CD4-positive, CD25-positive, alpha-beta regulatory T cell (primary cell): ENCODE measurements at regions not wholly inside any gene's neighbourhood (a gene's known extent, or its start where the extent isn't known, plus 50 kb on each side); places are given as distances from the start of the nearest gene placed in this dataset.

Experiments
- ATAC-seq, 2 donors: fragments of 150-1000 bp; cut with Tn5 transposase; one replicate each; pipeline ENCODE4 v1.10.0; 2021; ENCODE audit warnings: low read depth in 2 of 2, moderate number of reproducible peaks in 2 of 2, moderate library complexity in 1 of 2
- DNase-seq, 3 donors: peaks; one replicate each; pipeline versions ENCODE4 v3.0.0 to v3.0.0-alpha.2; 2012 to 2022; ENCODE audit warnings: mixed read lengths in 1 of 3
- H3K27ac ChIP-seq: one replicate; pipeline ENCODE4 v1.7.0; 2013; ENCODE audit warnings: mild to moderate bottlenecking, low read length; ENCODE audit not compliant: insufficient read depth, poor library complexity, severe bottlenecking
- H3K27me3 ChIP-seq: one replicate; pipeline ENCODE4 v1.7.0; 2013; ENCODE audit warnings: low read length; ENCODE audit not compliant: control insufficient read depth, insufficient read depth
- H3K36me3 ChIP-seq: one replicate; pipeline ENCODE4 v1.7.0; 2013; ENCODE audit warnings: mild to moderate bottlenecking, low read length, moderate library complexity; ENCODE audit not compliant: control insufficient read depth, insufficient read depth
- H3K4me1 ChIP-seq: 2 replicates; pipeline ENCODE4 v1.7.0; 2013; ENCODE audit warnings: mild to moderate bottlenecking, low read length; ENCODE audit not compliant: insufficient read depth, control insufficient read depth, poor library complexity, severe bottlenecking
- H3K4me3 ChIP-seq: one replicate; pipeline ENCODE4 v1.7.0; 2013; ENCODE audit warnings: low read depth, mild to moderate bottlenecking, low read length, moderate library complexity
- H3K9me3 ChIP-seq, 2 experiments: 1 replicate in 1 of 2; 2 replicates in 1 of 2; pipeline ENCODE4 v1.7.0; 2013; ENCODE audit warnings: low read length in 2 of 2, mild to moderate bottlenecking in 1 of 2, moderate library complexity in 1 of 2; ENCODE audit not compliant: control insufficient read depth in 2 of 2
- H3K27ac Mint-ChIP-seq, 3 donors: one replicate each; pipeline ENCODE4 v1.8.0; 2020 to 2022; ENCODE audit warnings: mild to moderate bottlenecking in 3 of 3, mixed read lengths in 3 of 3, moderate library complexity in 2 of 3
- H3K27me3 Mint-ChIP-seq: one replicate; pipeline ENCODE4 v1.8.0; 2022; ENCODE audit warnings: mild to moderate bottlenecking, mixed read lengths
- H3K36me3 Mint-ChIP-seq: one replicate; pipeline ENCODE4 v1.8.0; 2020; ENCODE audit warnings: mixed read lengths
- H3K4me1 Mint-ChIP-seq, 4 donors: one replicate each; pipeline ENCODE4 v1.8.0; 2020 to 2022; ENCODE audit warnings: mixed read lengths in 4 of 4, mild to moderate bottlenecking in 1 of 4
- H3K4me3 Mint-ChIP-seq, 4 donors: one replicate each; pipeline ENCODE4 v1.8.0; 2020 to 2022; ENCODE audit warnings: mild to moderate bottlenecking in 4 of 4, mixed read lengths in 4 of 4, moderate library complexity in 3 of 4
- H3K9me3 Mint-ChIP-seq, 7 donors: one replicate each; pipeline ENCODE4 v1.8.0; 2020 to 2022; ENCODE audit warnings: mixed read lengths in 7 of 7, mild to moderate bottlenecking in 3 of 7, moderate library complexity in 2 of 7

- ATAC-seq (no peak), DNase-seq (no peak)
- no peaks in the 10 kb centered on the region for H3K9me3 ChIP-seq
- Mint-ChIP-seq H3K9me3 (no peaks in the 10 kb centered on the region), H3K27ac (peak overlapping the region in 1 of 3 donors; percentile 44), H3K4me3 (peak overlapping the region in 1 of 4 donors; percentile 4), H3K4me1 (peaks cover 6 to 39% (median 17%) of the 10 kb centered on the region in 4 donors), H3K27me3 (no peaks in the 10 kb centered on the region), H3K36me3 (no peaks in the 10 kb centered on the region)
- no peaks in the 10 kb centered on the region for H3K4me1 ChIP-seq
- no peaks in the 10 kb centered on the region for H3K27me3 ChIP-seq
- H3K36me3 ChIP-seq = no peaks in the 10 kb centered on the region
- H3K4me3 ChIP-seq = no peak overlapping the region
- no peak overlapping the region for H3K27ac ChIP-seq
Observed at GRCh38 chr7:142351145-142351544, 93.3 kb upstream of the PRSS58 start.

GRCh38 chr7:142349670-142350405 is 92.0 kb upstream of the PRSS58 start:
- no peaks in the 10 kb centered on the region for H3K4me1 ChIP-seq
- H3K27ac Mint-ChIP-seq = no peak overlapping the region
- peaks cover 6 to 45% (median 23%) of the 10 kb centered on the region in 4 donors for H3K4me1 Mint-ChIP-seq
- no peaks in the 10 kb centered on the region for H3K27me3 Mint-ChIP-seq
- H3K4me3 Mint-ChIP-seq = peak overlapping the region in 2 of 4 donors; percentile 6 to 13
- ATAC-seq (no peak), DNase-seq (no peak)
- no peak overlapping the region for H3K4me3 ChIP-seq
- H3K36me3 Mint-ChIP-seq = no peaks in the 10 kb centered on the region
- H3K27ac ChIP-seq = no peak overlapping the region
- H3K9me3 Mint-ChIP-seq = no peaks in the 10 kb centered on the region
- no peaks in the 10 kb centered on the region for H3K36me3 ChIP-seq
- no peaks in the 10 kb centered on the region for H3K27me3 ChIP-seq
- no peaks in the 10 kb centered on the region for H3K9me3 ChIP-seq

- no peak overlapping the region for H3K4me3 Mint-ChIP-seq
- Histone ChIP-seq H3K9me3 (no peaks in the 10 kb centered on the region), H3K4me3 (no peak overlapping the region), H3K36me3 (no peaks in the 10 kb centered on the region), H3K4me1 (no peaks in the 10 kb centered on the region), H3K27me3 (no peaks in the 10 kb centered on the region), H3K27ac (no peak overlapping the region)
- no peak overlapping the region for H3K27ac Mint-ChIP-seq
- ATAC-seq (no peak), DNase-seq (no peak)
- no peaks in the 10 kb centered on the region for H3K36me3 Mint-ChIP-seq
- H3K4me1 Mint-ChIP-seq = peaks cover 6 to 44% (median 20%) of the 10 kb centered on the region in 4 donors
- no peaks in the 10 kb centered on the region for H3K9me3 Mint-ChIP-seq
- H3K27me3 Mint-ChIP-seq = peaks cover 5% of the 10 kb centered on the region
Observed at GRCh38 chr7:142348921-142349405, 91.1 kb upstream of the PRSS58 start.

- no peaks in the 10 kb centered on the region for H3K27me3 ChIP-seq
- ATAC-seq (no peak), DNase-seq (no peak)
- H3K4me1 ChIP-seq = no peaks in the 10 kb centered on the region
- Mint-ChIP-seq H3K4me3 (no peak overlapping the region), H3K27ac (no peak overlapping the region), H3K9me3 (no peaks in the 10 kb centered on the region), H3K36me3 (no peaks in the 10 kb centered on the region), H3K4me1 (peaks cover 6 to 35% (median 13%) of the 10 kb centered on the region in 4 donors), H3K27me3 (peaks cover 5% of the 10 kb centered on the region)
- no peak overlapping the region for H3K27ac ChIP-seq
- H3K36me3 ChIP-seq = no peaks in the 10 kb centered on the region
- H3K4me3 ChIP-seq = no peak overlapping the region
- H3K9me3 ChIP-seq = no peaks in the 10 kb centered on the region
Observed at GRCh38 chr7:142348100-142348499, 90.2 kb upstream of the PRSS58 start.

GRCh38 chr7:142347091-142347490 is 89.2 kb upstream of the PRSS58 start:
- Mint-ChIP-seq H3K27ac (peak overlapping the region in 1 of 3 donors; percentile 60), H3K9me3 (no peaks in the 10 kb centered on the region), H3K27me3 (peaks cover 5% of the 10 kb centered on the region), H3K4me3 (no peak overlapping the region), H3K4me1 (peaks cover 6 to 28% (median 11%) of the 10 kb centered on the region in 4 donors), H3K36me3 (no peaks in the 10 kb centered on the region)
- ATAC-seq (no peak), DNase-seq (no peak)
- Histone ChIP-seq H3K4me3 (no peak overlapping the region), H3K36me3 (no peaks in the 10 kb centered on the region), H3K27ac (no peak overlapping the region), H3K4me1 (no peaks in the 10 kb centered on the region), H3K9me3 (no peaks in the 10 kb centered on the region), H3K27me3 (no peaks in the 10 kb centered on the region)

- Histone ChIP-seq H3K4me3 (no peak overlapping the region), H3K9me3 (no peaks in the 10 kb centered on the region), H3K27ac (peak overlapping the region; percentile 53), H3K36me3 (no peaks in the 10 kb centered on the region), H3K27me3 (no peaks in the 10 kb centered on the region), H3K4me1 (no peaks in the 10 kb centered on the region)
- H3K27ac Mint-ChIP-seq = peak overlapping the region in 2 of 3 donors; percentile 44 to 55
- ATAC-seq = peak; percentile 49 to 74
- H3K36me3 Mint-ChIP-seq = no peaks in the 10 kb centered on the region
- H3K27me3 Mint-ChIP-seq = peaks cover 11% of the 10 kb centered on the region
- H3K9me3 Mint-ChIP-seq = no peaks in the 10 kb centered on the region
- H3K4me1 Mint-ChIP-seq = peaks cover 0 to 26% (median 7%) of the 10 kb centered on the region in 4 donors
- H3K4me3 Mint-ChIP-seq = peak overlapping the region in 1 of 4 donors; percentile 74
- DNase-seq = peak in 1 of 3 donors; percentile 49
Observed at GRCh38 chr7:142345811-142346210, 88.0 kb upstream of the PRSS58 start.

- H3K4me3 ChIP-seq = no peak overlapping the region
- peaks cover 4% of the 10 kb centered on the region for H3K27me3 ChIP-seq
- H3K4me1 ChIP-seq = no peaks in the 10 kb centered on the region
- Mint-ChIP-seq H3K9me3 (peaks cover 0 to 3% (median 0%) of the 10 kb centered on the region in 7 donors), H3K27ac (peak overlapping the region in 1 of 3 donors; percentile 29), H3K4me1 (peaks cover 0 to 12% (median 0%) of the 10 kb centered on the region in 4 donors), H3K4me3 (no peak overlapping the region), H3K36me3 (no peaks in the 10 kb centered on the region), H3K27me3 (peaks cover 12% of the 10 kb centered on the region)
- no peak for DNase-seq
- no peaks in the 10 kb centered on the region for H3K36me3 ChIP-seq
- no peak overlapping the region for H3K27ac ChIP-seq
- no peaks in the 10 kb centered on the region for H3K9me3 ChIP-seq
- no peak for ATAC-seq
Observed at GRCh38 chr7:142338633-142339501, 81.0 kb upstream of the PRSS58 start.
